GM12872 (cell line): ENCODE measurements at regions not wholly inside any gene's neighbourhood (a gene's known extent, or its start where the extent isn't known, plus 50 kb on each side); places are given as distances from the start of the nearest gene placed in this dataset.

ENCODE experiments used
- TF ChIP-seq, protein P1 (sequence below): IDR thresholded peaks from 3 replicates; pipeline ENCODE4 v1.5.1; 2011; ENCODE audit warnings: low read depth, mild to moderate bottlenecking, low read length, moderate library complexity; ENCODE audit not compliant: insufficient read depth

DNA sequence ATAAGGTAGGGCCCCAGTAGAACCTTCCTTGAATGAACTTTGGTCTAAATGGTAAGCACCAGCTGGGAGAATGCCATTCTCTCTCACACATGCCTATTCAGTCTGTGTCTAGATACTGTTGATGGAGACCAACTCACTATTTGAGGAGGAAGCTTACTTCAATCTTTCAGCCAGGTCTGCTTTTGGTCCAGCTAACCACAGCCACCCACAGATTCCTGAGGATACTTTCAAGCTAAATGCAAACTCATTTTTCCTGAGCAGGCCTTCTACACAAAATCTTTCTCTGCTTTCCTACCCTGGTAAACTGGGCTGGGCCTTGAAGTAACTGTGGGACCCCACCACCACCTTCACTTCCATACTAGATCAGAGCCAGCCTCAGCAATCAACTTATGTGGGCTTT, 76.9 kb upstream of the KLF3 start:
- TF ChIP-seq, protein P1, sequence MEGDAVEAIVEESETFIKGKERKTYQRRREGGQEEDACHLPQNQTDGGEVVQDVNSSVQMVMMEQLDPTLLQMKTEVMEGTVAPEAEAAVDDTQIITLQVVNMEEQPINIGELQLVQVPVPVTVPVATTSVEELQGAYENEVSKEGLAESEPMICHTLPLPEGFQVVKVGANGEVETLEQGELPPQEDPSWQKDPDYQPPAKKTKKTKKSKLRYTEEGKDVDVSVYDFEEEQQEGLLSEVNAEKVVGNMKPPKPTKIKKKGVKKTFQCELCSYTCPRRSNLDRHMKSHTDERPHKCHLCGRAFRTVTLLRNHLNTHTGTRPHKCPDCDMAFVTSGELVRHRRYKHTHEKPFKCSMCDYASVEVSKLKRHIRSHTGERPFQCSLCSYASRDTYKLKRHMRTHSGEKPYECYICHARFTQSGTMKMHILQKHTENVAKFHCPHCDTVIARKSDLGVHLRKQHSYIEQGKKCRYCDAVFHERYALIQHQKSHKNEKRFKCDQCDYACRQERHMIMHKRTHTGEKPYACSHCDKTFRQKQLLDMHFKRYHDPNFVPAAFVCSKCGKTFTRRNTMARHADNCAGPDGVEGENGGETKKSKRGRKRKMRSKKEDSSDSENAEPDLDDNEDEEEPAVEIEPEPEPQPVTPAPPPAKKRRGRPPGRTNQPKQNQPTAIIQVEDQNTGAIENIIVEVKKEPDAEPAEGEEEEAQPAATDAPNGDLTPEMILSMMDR = no peak

DNA sequence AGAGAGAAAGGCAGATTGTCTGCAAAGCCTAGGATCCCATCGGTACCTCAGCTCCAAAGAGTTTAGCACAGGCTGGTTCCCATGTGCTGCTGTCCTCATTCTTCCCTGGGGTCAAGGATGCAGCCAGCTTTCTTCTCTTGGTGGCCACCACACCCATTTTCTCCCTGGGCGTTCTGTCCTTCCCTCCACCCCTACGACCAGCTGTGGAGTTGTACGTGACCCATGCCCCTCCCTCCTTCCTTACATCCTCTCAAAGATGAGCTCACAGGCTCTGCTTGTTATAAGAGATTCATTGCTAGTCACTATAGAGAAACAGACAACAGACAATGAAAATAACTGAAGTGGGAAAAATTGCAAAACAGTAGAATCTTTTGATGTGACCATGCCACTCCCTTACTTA, 74.0 kb upstream of the KLF3 start:
- TF ChIP-seq, protein P1 = no peak

- TF ChIP-seq, protein P1 = no peak
These were observed 72.2 kb upstream of the KLF3 start for GRCh38 chr4:38591617-38592337.

DNA sequence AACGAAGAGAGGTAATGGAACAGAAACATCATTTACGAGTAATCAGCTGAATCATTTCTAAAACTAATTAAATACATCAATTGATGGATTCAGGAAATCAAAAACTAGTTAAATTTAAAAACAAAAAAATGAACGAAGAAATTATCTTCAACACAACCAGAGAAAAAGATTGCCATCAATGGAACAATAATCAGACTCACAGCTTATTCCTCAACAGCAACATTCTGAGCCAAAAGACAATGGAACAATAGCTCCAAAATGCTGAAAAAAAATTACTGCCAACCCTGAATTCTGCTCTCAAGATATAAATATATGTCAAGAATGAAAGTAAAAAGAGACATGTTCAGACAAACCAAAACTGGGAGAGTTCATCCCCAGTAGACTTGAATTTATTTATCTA, 65.5 kb upstream of the KLF3 start:
- TF ChIP-seq, protein P1 = no peak

DNA sequence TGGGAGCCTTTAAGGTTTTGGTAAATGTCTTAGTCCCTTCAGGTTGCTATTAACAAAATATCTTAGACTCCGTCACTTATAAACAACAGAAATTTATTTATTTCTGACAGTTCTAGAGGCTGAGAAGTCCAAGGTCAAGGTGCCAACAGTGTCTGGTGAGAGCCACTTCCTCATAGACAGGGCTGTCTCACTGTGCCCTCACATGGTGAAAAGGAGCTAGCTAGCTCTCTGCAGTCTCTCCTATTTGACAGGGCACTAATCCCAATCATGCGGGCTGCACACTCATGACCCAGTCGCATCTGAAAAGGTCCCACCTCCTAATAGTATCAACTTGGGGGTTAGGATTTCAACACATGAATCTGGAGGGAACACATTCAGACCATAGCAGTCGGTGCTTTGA, 63.4 kb upstream of the KLF3 start:
- TF ChIP-seq, protein P1 = no peak

DNA sequence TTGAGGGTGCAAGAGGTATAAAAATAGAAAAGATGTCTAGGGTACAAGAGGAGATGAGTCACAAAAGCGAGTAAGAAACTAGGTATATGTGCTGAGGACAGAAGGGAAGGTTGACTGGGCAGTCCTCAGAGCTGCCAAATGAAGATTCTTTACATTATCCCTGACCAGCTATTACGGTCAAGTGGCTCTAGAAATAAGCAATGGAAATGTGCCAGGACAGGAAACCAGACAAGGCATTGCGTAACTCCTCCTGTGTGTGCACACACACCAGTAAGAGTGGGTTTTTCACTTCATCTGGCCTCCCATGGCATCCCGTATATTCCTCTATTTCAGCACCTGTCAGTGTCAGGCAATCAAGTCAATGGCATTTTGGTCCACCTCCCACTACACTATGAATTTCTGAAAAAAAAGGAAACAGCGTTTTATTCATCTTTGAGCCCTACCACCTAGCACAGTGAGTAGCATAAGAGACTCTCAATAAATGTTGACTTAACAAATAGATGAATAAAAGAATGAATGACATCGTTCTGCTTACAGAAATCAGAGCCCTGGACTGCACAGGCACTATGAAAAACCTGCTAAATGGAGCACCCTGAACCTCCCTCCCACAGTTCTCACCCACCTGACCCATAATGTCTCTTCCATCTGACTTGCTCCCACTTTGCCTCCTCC, 62.6 kb upstream of the KLF3 start:
- TF ChIP-seq, protein P1 = no peak

DNA sequence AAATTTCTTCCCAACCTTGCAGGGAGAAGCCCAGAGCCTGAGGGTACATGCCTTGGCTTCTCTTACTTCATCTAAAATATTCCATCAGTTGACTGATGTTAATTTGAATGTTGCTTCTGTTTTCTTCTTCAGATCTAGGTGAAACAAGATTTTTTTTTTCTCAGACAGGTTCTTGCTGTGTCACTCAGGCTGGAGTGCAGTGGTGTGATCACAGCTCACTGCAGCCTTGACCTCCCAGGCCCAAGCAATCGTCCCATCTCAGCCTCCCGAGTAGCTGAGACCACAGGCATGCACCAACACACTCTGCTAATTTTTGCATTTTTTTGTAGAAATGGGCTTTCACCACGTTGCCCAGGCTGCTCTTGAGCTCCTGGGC, 62.1 kb upstream of the KLF3 start:
- TF ChIP-seq, protein P1 = no peak
